Activated naive CD8-positive, alpha-beta T cell treated with anti-CD3 and anti-CD28 coated beads, Interleukin-2, amount 50 U/mL, for 24 hours (primary cell): ENCODE measurements at regions not wholly inside any gene's neighbourhood (a gene's known extent, or its start where the extent isn't known, plus 50 kb on each side); places are given as distances from the start of the nearest gene placed in this dataset.

Source experiments
- ATAC-seq: fragments of 150-1000 bp; cut with Tn5 transposase; one replicate; pipeline ENCODE4 v1.10.0; 2021
- DNase-seq: peaks from one replicate; pipeline ENCODE4 v3.0.0; 2021
- H3K27ac Mint-ChIP-seq: one replicate; pipeline ENCODE4 v1.8.0; 2021; ENCODE audit warnings: mild to moderate bottlenecking, mixed read lengths
- H3K27me3 Mint-ChIP-seq: one replicate; pipeline ENCODE4 v1.8.0; 2021; ENCODE audit warnings: mixed read lengths
- H3K36me3 Mint-ChIP-seq: one replicate; pipeline ENCODE4 v1.8.0; 2021; ENCODE audit warnings: low read depth, mixed read lengths
- H3K4me1 Mint-ChIP-seq: one replicate; pipeline ENCODE4 v1.8.0; 2021; ENCODE audit warnings: mixed read lengths
- H3K4me3 Mint-ChIP-seq: one replicate; pipeline ENCODE4 v1.8.0; 2021; ENCODE audit warnings: mild to moderate bottlenecking, moderate library complexity, mixed read lengths
- H3K9me3 Mint-ChIP-seq: one replicate; pipeline ENCODE4 v1.8.0; 2021; ENCODE audit warnings: mixed read lengths

- DNase-seq (no peak), ATAC-seq (no peak)
- H3K27me3 Mint-ChIP-seq = peaks cover 15% of the 10 kb centered on the region
- H3K9me3 Mint-ChIP-seq = no peaks in the 10 kb centered on the region
- H3K4me1 Mint-ChIP-seq = no peaks in the 10 kb centered on the region
- no peak overlapping the region for H3K27ac Mint-ChIP-seq
- no peaks in the 10 kb centered on the region for H3K36me3 Mint-ChIP-seq
- no peak overlapping the region for H3K4me3 Mint-ChIP-seq
Measured at GRCh38 chr16:54586474-54587175, 300.0 kb upstream of the IRX3 start.

- H3K27me3 Mint-ChIP-seq = peaks cover 15% of the 10 kb centered on the region
- no peak overlapping the region for H3K27ac Mint-ChIP-seq
- no peak for DNase-seq
- ATAC-seq = no peak
- H3K4me3 Mint-ChIP-seq = no peak overlapping the region
- no peaks in the 10 kb centered on the region for H3K4me1 Mint-ChIP-seq
- H3K36me3 Mint-ChIP-seq = no peaks in the 10 kb centered on the region
- no peaks in the 10 kb centered on the region for H3K9me3 Mint-ChIP-seq
Measured at GRCh38 chr16:54585998-54586340, 299.4 kb upstream of the IRX3 start.

- Mint-ChIP-seq H3K4me1 (no peaks in the 10 kb centered on the region), H3K4me3 (no peak overlapping the region), H3K27ac (no peak overlapping the region), H3K27me3 (peaks cover 13% of the 10 kb centered on the region), H3K9me3 (no peaks in the 10 kb centered on the region), H3K36me3 (no peaks in the 10 kb centered on the region)
- DNase-seq (no peak), ATAC-seq (no peak)
Measured at GRCh38 chr16:54585094-54585997, 298.8 kb upstream of the IRX3 start.

- no peak for DNase-seq
Measured at GRCh38 chr16:54584121-54584520, 297.5 kb upstream of the IRX3 start.

GRCh38 chr16:54582631-54583250, 296.2 kb upstream of the IRX3 start:
- H3K4me1 Mint-ChIP-seq = no peaks in the 10 kb centered on the region
- no peak for ATAC-seq
- H3K4me3 Mint-ChIP-seq = no peak overlapping the region
- H3K27me3 Mint-ChIP-seq = peaks cover 12% of the 10 kb centered on the region
- no peak overlapping the region for H3K27ac Mint-ChIP-seq
- no peaks in the 10 kb centered on the region for H3K36me3 Mint-ChIP-seq
- H3K9me3 Mint-ChIP-seq = no peaks in the 10 kb centered on the region
- no peak for DNase-seq

More at GRCh38 chr16:54584121-54584520, 297.5 kb upstream of the IRX3 start:
- H3K4me3 Mint-ChIP-seq = no peak overlapping the region
- peaks cover 10% of the 10 kb centered on the region for H3K27me3 Mint-ChIP-seq
- no peak for ATAC-seq
- H3K36me3 Mint-ChIP-seq = no peaks in the 10 kb centered on the region
- H3K27ac Mint-ChIP-seq = no peak overlapping the region
- no peaks in the 10 kb centered on the region for H3K9me3 Mint-ChIP-seq
- no peaks in the 10 kb centered on the region for H3K4me1 Mint-ChIP-seq

GRCh38 chr16:54579106-54579728, 292.6 kb upstream of the IRX3 start:
- Mint-ChIP-seq H3K4me3 (no peak overlapping the region), H3K9me3 (no peaks in the 10 kb centered on the region), H3K27me3 (peaks cover 24% of the 10 kb centered on the region), H3K4me1 (no peaks in the 10 kb centered on the region), H3K27ac (no peak overlapping the region), H3K36me3 (no peaks in the 10 kb centered on the region)
- ATAC-seq = no peak
- no peak for DNase-seq

- H3K4me1 Mint-ChIP-seq = no peaks in the 10 kb centered on the region
Measured at GRCh38 chr16:54577651-54578128, 291.1 kb upstream of the IRX3 start.

GRCh38 chr16:54576785-54577184, 290.2 kb upstream of the IRX3 start:
- no peak overlapping the region for H3K4me3 Mint-ChIP-seq

More at GRCh38 chr16:54577651-54578128, 291.1 kb upstream of the IRX3 start:
- no peaks in the 10 kb centered on the region for H3K9me3 Mint-ChIP-seq
- no peaks in the 10 kb centered on the region for H3K36me3 Mint-ChIP-seq
- H3K27ac Mint-ChIP-seq = no peak overlapping the region
- H3K27me3 Mint-ChIP-seq = peaks cover 22% of the 10 kb centered on the region
- DNase-seq (no peak), ATAC-seq (no peak)
- H3K4me3 Mint-ChIP-seq = no peak overlapping the region

GRCh38 chr16:54568906-54569807, 282.6 kb upstream of the IRX3 start:
- Mint-ChIP-seq H3K4me3 (no peak overlapping the region), H3K27me3 (no peaks in the 10 kb centered on the region), H3K4me1 (no peaks in the 10 kb centered on the region), H3K36me3 (no peaks in the 10 kb centered on the region), H3K9me3 (no peaks in the 10 kb centered on the region), H3K27ac (no peak overlapping the region)
- ATAC-seq = no peak
- DNase-seq = no peak

More at GRCh38 chr16:54576785-54577184, 290.2 kb upstream of the IRX3 start:
- H3K27me3 Mint-ChIP-seq = peaks cover 20% of the 10 kb centered on the region
- no peak for ATAC-seq
- H3K27ac Mint-ChIP-seq = no peak overlapping the region
- H3K36me3 Mint-ChIP-seq = no peaks in the 10 kb centered on the region
- no peaks in the 10 kb centered on the region for H3K9me3 Mint-ChIP-seq
- H3K4me1 Mint-ChIP-seq = no peaks in the 10 kb centered on the region
- DNase-seq = no peak

- no peak overlapping the region for H3K27ac Mint-ChIP-seq
- H3K4me1 Mint-ChIP-seq = no peaks in the 10 kb centered on the region
- no peaks in the 10 kb centered on the region for H3K27me3 Mint-ChIP-seq
- H3K36me3 Mint-ChIP-seq = no peaks in the 10 kb centered on the region
- H3K4me3 Mint-ChIP-seq = no peak overlapping the region
- no peak for ATAC-seq
- no peak for DNase-seq
- H3K9me3 Mint-ChIP-seq = no peaks in the 10 kb centered on the region
Measured at GRCh38 chr16:54564841-54565240, 278.3 kb upstream of the IRX3 start.

- no peak for DNase-seq
- no peaks in the 10 kb centered on the region for H3K4me1 Mint-ChIP-seq
- H3K36me3 Mint-ChIP-seq = no peaks in the 10 kb centered on the region
- H3K27me3 Mint-ChIP-seq = peaks cover 2% of the 10 kb centered on the region
- peaks cover 7% of the 10 kb centered on the region for H3K9me3 Mint-ChIP-seq
- H3K27ac Mint-ChIP-seq = no peak overlapping the region
- no peak overlapping the region for H3K4me3 Mint-ChIP-seq
- no peak for ATAC-seq
Measured at GRCh38 chr16:54554581-54554980, 268.0 kb upstream of the IRX3 start.

- no peak for DNase-seq
- Mint-ChIP-seq H3K4me3 (no peak overlapping the region), H3K36me3 (no peaks in the 10 kb centered on the region), H3K4me1 (no peaks in the 10 kb centered on the region), H3K27ac (no peak overlapping the region), H3K9me3 (peaks cover 7% of the 10 kb centered on the region), H3K27me3 (peaks cover 12% of the 10 kb centered on the region)
- no peak for ATAC-seq
Measured at GRCh38 chr16:54548281-54548680, 261.7 kb upstream of the IRX3 start.

GRCh38 chr16:54547052-54547451, 260.5 kb upstream of the IRX3 start:
- no peaks in the 10 kb centered on the region for H3K36me3 Mint-ChIP-seq
- H3K4me1 Mint-ChIP-seq = no peaks in the 10 kb centered on the region
- H3K9me3 Mint-ChIP-seq = peaks cover 5% of the 10 kb centered on the region
- DNase-seq (no peak), ATAC-seq (no peak)
- H3K27me3 Mint-ChIP-seq = peaks cover 12% of the 10 kb centered on the region
- no peak overlapping the region for H3K4me3 Mint-ChIP-seq
- H3K27ac Mint-ChIP-seq = no peak overlapping the region

- no peak for ATAC-seq
- no peak for DNase-seq
- H3K36me3 Mint-ChIP-seq = no peaks in the 10 kb centered on the region
- H3K27me3 Mint-ChIP-seq = peaks cover 12% of the 10 kb centered on the region
- no peaks in the 10 kb centered on the region for H3K4me1 Mint-ChIP-seq
- peaks cover 4% of the 10 kb centered on the region for H3K9me3 Mint-ChIP-seq
- H3K4me3 Mint-ChIP-seq = no peak overlapping the region
- H3K27ac Mint-ChIP-seq = no peak overlapping the region
Measured at GRCh38 chr16:54546521-54546920, 259.9 kb upstream of the IRX3 start.
